ENCODE measurements at regions not wholly inside any gene's neighbourhood (a gene's known extent, or its start where the extent isn't known, plus 50 kb on each side); places are given as distances from the start of the nearest gene placed in this dataset.
"Not testable (repeated sequence)": the region's sequence is repeated elsewhere in the genome, so short reads cannot be mapped to it uniquely, and the experiment has no call there.

- no peak overlapping the region for H3K27ac ChIP-seq (ENCODE audit: low read length)
- no peak overlapping the region for H3K4me3 ChIP-seq (ENCODE audit: low read length)
- intact Hi-C loops (cut with DNase I), result no loop called here
- H3K27me3 ChIP-seq (ENCODE audit: control insufficient read depth, insufficient read depth), result no peaks in the 10 kb centered on the region
- WGBS, result 35% methylated on average over 5 of the region's 5 CpGs
- ATAC-seq, result no peak
- no peaks in the 10 kb centered on the region for H3K9me3 ChIP-seq (ENCODE audit: control insufficient read depth, low read length)
- no peaks in the 10 kb centered on the region for H3K4me1 ChIP-seq (ENCODE audit: control insufficient read depth, insufficient read depth, low read length)
- no peak for DNase-seq
Observed at GRCh38 chr12:31817120-31817519, 88.3 kb upstream of the AMN1 start.

- Histone ChIP-seq H3K27ac (ENCODE audit: low read length) (no peak overlapping the region), H3K9me3 (ENCODE audit: control insufficient read depth, low read length) (no peaks in the 10 kb centered on the region), H3K4me3 (ENCODE audit: low read length) (no peak overlapping the region), H3K27me3 (ENCODE audit: control insufficient read depth, insufficient read depth) (no peaks in the 10 kb centered on the region), H3K4me1 (ENCODE audit: control insufficient read depth, insufficient read depth, low read length) (no peaks in the 10 kb centered on the region)
- no peak for DNase-seq
- intact Hi-C loops (cut with DNase I), result no loop called here
- WGBS, result 82% methylated on average over 1 of the region's 1 CpG
- no peak for ATAC-seq
Observed at GRCh38 chr12:31815096-31815495, 86.3 kb upstream of the AMN1 start.

GRCh38 chr12:31813305-31813704 lies 84.5 kb upstream of the AMN1 start:
- ATAC-seq, result no peak
- DNase-seq, result no peak
- intact Hi-C loops (cut with DNase I), result no loop called here
- no peak overlapping the region for H3K27ac ChIP-seq (ENCODE audit: low read length)
- H3K4me1 ChIP-seq (ENCODE audit: control insufficient read depth, insufficient read depth, low read length), result no peaks in the 10 kb centered on the region
- H3K9me3 ChIP-seq (ENCODE audit: control insufficient read depth, low read length), result no peaks in the 10 kb centered on the region
- H3K27me3 ChIP-seq (ENCODE audit: control insufficient read depth, insufficient read depth), result no peaks in the 10 kb centered on the region
- WGBS, result 63% methylated on average over 1 of the region's 1 CpG
- no peak overlapping the region for H3K4me3 ChIP-seq (ENCODE audit: low read length)

- Histone ChIP-seq H3K4me3 (ENCODE audit: low read length) (no peak overlapping the region), H3K27ac (ENCODE audit: low read length) (no peak overlapping the region), H3K4me1 (ENCODE audit: control insufficient read depth, insufficient read depth, low read length) (no peaks in the 10 kb centered on the region), H3K9me3 (ENCODE audit: control insufficient read depth, low read length) (no peaks in the 10 kb centered on the region), H3K27me3 (ENCODE audit: control insufficient read depth, insufficient read depth) (no peaks in the 10 kb centered on the region)
- 88% methylated on average over 1 of the region's 1 CpG for WGBS
- intact Hi-C loops (cut with DNase I), result no loop called here
- no peak for DNase-seq
- no peak for ATAC-seq
Observed at GRCh38 chr12:31807773-31808097, 78.9 kb upstream of the AMN1 start.

GRCh38 chr12:31807081-31807772 lies 78.4 kb upstream of the AMN1 start:
- H3K4me1 ChIP-seq (ENCODE audit: control insufficient read depth, insufficient read depth, low read length); ATAC-seq; H3K27ac ChIP-seq (ENCODE audit: low read length); H3K9me3 ChIP-seq (ENCODE audit: control insufficient read depth, low read length); H3K27me3 ChIP-seq (ENCODE audit: control insufficient read depth, insufficient read depth); DNase-seq; H3K4me3 ChIP-seq (ENCODE audit: low read length); intact Hi-C loops (cut with DNase I): not testable (repeated sequence)
- 91% methylated on average over 12 of the region's 12 CpGs for WGBS

GRCh38 chr12:31805681-31806080 lies 76.9 kb upstream of the AMN1 start:
- H3K4me3 ChIP-seq (ENCODE audit: low read length); DNase-seq; H3K9me3 ChIP-seq (ENCODE audit: control insufficient read depth, low read length); H3K27me3 ChIP-seq (ENCODE audit: control insufficient read depth, insufficient read depth); ATAC-seq; intact Hi-C loops (cut with DNase I); H3K4me1 ChIP-seq (ENCODE audit: control insufficient read depth, insufficient read depth, low read length); H3K27ac ChIP-seq (ENCODE audit: low read length): not testable (repeated sequence)
- WGBS, result 92% methylated on average over 24 of the region's 24 CpGs

- H3K4me1 ChIP-seq (ENCODE audit: control insufficient read depth, insufficient read depth, low read length); H3K27ac ChIP-seq (ENCODE audit: low read length); H3K9me3 ChIP-seq (ENCODE audit: control insufficient read depth, low read length); ATAC-seq; intact Hi-C loops (cut with DNase I); H3K4me3 ChIP-seq (ENCODE audit: low read length); DNase-seq; H3K27me3 ChIP-seq (ENCODE audit: control insufficient read depth, insufficient read depth): not testable (repeated sequence)
- WGBS, result 77% methylated on average over 9 of the region's 15 CpGs
Observed at GRCh38 chr12:31804707-31805106, 75.9 kb upstream of the AMN1 start.

GRCh38 chr12:31804185-31804504 lies 75.3 kb upstream of the AMN1 start:
- no peaks in the 10 kb centered on the region for H3K9me3 ChIP-seq (ENCODE audit: control insufficient read depth, low read length)
- H3K27ac ChIP-seq (ENCODE audit: low read length), result no peak overlapping the region
- H3K4me3 ChIP-seq (ENCODE audit: low read length), result no peak overlapping the region
- 80% methylated on average over 1 of the region's 1 CpG for WGBS
- no peak for ATAC-seq
- H3K4me1 ChIP-seq (ENCODE audit: control insufficient read depth, insufficient read depth, low read length), result no peaks in the 10 kb centered on the region
- no peaks in the 10 kb centered on the region for H3K27me3 ChIP-seq (ENCODE audit: control insufficient read depth, insufficient read depth)
- intact Hi-C loops (cut with DNase I), result no loop called here
- no peak for DNase-seq

GRCh38 chr12:31803306-31804184 lies 74.7 kb upstream of the AMN1 start:
- Histone ChIP-seq H3K4me3 (ENCODE audit: low read length) (no peak overlapping the region), H3K27ac (ENCODE audit: low read length) (no peak overlapping the region), H3K4me1 (ENCODE audit: control insufficient read depth, insufficient read depth, low read length) (no peaks in the 10 kb centered on the region), H3K27me3 (ENCODE audit: control insufficient read depth, insufficient read depth) (no peaks in the 10 kb centered on the region), H3K9me3 (ENCODE audit: control insufficient read depth, low read length) (no peaks in the 10 kb centered on the region)
- DNase-seq (no peak), ATAC-seq (no peak)
- 94% methylated on average over 9 of the region's 9 CpGs for whole genome bisulfite sequencing
- intact Hi-C loops (cut with DNase I), result no loop called here

GRCh38 chr12:31801872-31802271 lies 73.1 kb upstream of the AMN1 start:
- H3K27ac ChIP-seq (ENCODE audit: low read length), result no peak overlapping the region
- WGBS, result 91% methylated on average over 4 of the region's 4 CpGs
- no peaks in the 10 kb centered on the region for H3K27me3 ChIP-seq (ENCODE audit: control insufficient read depth, insufficient read depth)
- DNase-seq (no peak), ATAC-seq (no peak)
- H3K4me3 ChIP-seq (ENCODE audit: low read length), result no peak overlapping the region
- H3K4me1 ChIP-seq (ENCODE audit: control insufficient read depth, insufficient read depth, low read length), result no peaks in the 10 kb centered on the region
- no peaks in the 10 kb centered on the region for H3K9me3 ChIP-seq (ENCODE audit: control insufficient read depth, low read length)
- intact Hi-C loops (cut with DNase I), result no loop called here

GRCh38 chr12:31797230-31797872 lies 68.5 kb upstream of the AMN1 start:
- WGBS, result 80% methylated on average over 13 of the region's 13 CpGs
- ATAC-seq (no peak), DNase-seq (no peak)
- H3K4me3 ChIP-seq (ENCODE audit: low read length), result no peak overlapping the region
- no peaks in the 10 kb centered on the region for H3K4me1 ChIP-seq (ENCODE audit: control insufficient read depth, insufficient read depth, low read length)
- no peak overlapping the region for H3K27ac ChIP-seq (ENCODE audit: low read length)
- intact Hi-C loops (cut with DNase I), result no loop called here
- no peaks in the 10 kb centered on the region for H3K9me3 ChIP-seq (ENCODE audit: control insufficient read depth, low read length)
- H3K27me3 ChIP-seq (ENCODE audit: control insufficient read depth, insufficient read depth), result no peaks in the 10 kb centered on the region

Measured in right cardiac atrium (tissue), 5 donors.